ENCODE measurements at regions not wholly inside any gene's neighbourhood (a gene's known extent, or its start where the extent isn't known, plus 50 kb on each side); places are given as distances from the start of the nearest gene placed in this dataset.

- H3K36me3 Mint-ChIP-seq (ENCODE audit: low read depth) = peaks cover 8% of the 10 kb centered on the region; the same call in 1 of the 2 replicates
- no peak overlapping the region for H3K27ac Mint-ChIP-seq
- H3K9me3 Mint-ChIP-seq = no peaks in the 10 kb centered on the region
- H3K4me3 Mint-ChIP-seq = no peak overlapping the region
- H3K27me3 Mint-ChIP-seq (ENCODE audit: insufficient read depth) = no peaks in the 10 kb centered on the region
- DNase-seq = no peak
- no peaks in the 10 kb centered on the region for H3K4me1 Mint-ChIP-seq (ENCODE audit: low read depth)
- no peak for TF ChIP-seq CTCF (IDR thresholded peaks at IDR 0.05)
Measured at GRCh38 chr6:113258771-113259170, 598.4 kb upstream of the MARCKS start.

GRCh38 chr6:113271437-113271836, 585.7 kb upstream of the MARCKS start:
- no peaks in the 10 kb centered on the region for H3K27me3 Mint-ChIP-seq (ENCODE audit: insufficient read depth)
- no peak overlapping the region for H3K4me3 Mint-ChIP-seq

GRCh38 chr6:113276601-113277000, 580.5 kb upstream of the MARCKS start:
- Mint-ChIP-seq H3K9me3 (no peaks in the 10 kb centered on the region), H3K27me3 (ENCODE audit: insufficient read depth) (no peaks in the 10 kb centered on the region), H3K27ac (no peak overlapping the region), H3K4me1 (ENCODE audit: low read depth) (peaks cover 20% of the 10 kb centered on the region), H3K4me3 (no peak overlapping the region), H3K36me3 (ENCODE audit: low read depth) (no peaks in the 10 kb centered on the region)
- DNase-seq = no peak
- no peak for TF ChIP-seq CTCF (IDR thresholded peaks at IDR 0.05)

More at GRCh38 chr6:113271437-113271836, 585.7 kb upstream of the MARCKS start:
- no peak for DNase-seq
- no peak for TF ChIP-seq CTCF (IDR thresholded peaks at IDR 0.05)
- Mint-ChIP-seq H3K9me3 (peaks cover 40% of the 10 kb centered on the region), H3K4me1 (ENCODE audit: low read depth) (peaks cover 4% of the 10 kb centered on the region), H3K36me3 (ENCODE audit: low read depth) (peaks cover 42% of the 10 kb centered on the region), H3K27ac (no peak overlapping the region)

GRCh38 chr6:113277111-113277510, 580.0 kb upstream of the MARCKS start:
- H3K4me3 Mint-ChIP-seq = no peak overlapping the region
- no peak for DNase-seq
- TF ChIP-seq CTCF (IDR thresholded peaks at IDR 0.05) = no peak
- H3K27ac Mint-ChIP-seq = no peak overlapping the region
- no peaks in the 10 kb centered on the region for H3K36me3 Mint-ChIP-seq (ENCODE audit: low read depth)
- H3K27me3 Mint-ChIP-seq (ENCODE audit: insufficient read depth) = no peaks in the 10 kb centered on the region
- peaks cover 25% of the 10 kb centered on the region for H3K4me1 Mint-ChIP-seq (ENCODE audit: low read depth)
- H3K9me3 Mint-ChIP-seq = no peaks in the 10 kb centered on the region

- H3K9me3 Mint-ChIP-seq = peaks cover 4% of the 10 kb centered on the region
- peak overlapping the region; percentile 37; the same call in 1 of the 2 replicates for H3K27ac Mint-ChIP-seq
- DNase-seq = peak; percentile 37
- H3K4me3 Mint-ChIP-seq = no peak overlapping the region
- peaks cover 2% of the 10 kb centered on the region; the same call in 1 of the 2 replicates for H3K27me3 Mint-ChIP-seq (ENCODE audit: insufficient read depth)
- no peak for TF ChIP-seq CTCF (IDR thresholded peaks at IDR 0.05)
- H3K4me1 Mint-ChIP-seq (ENCODE audit: low read depth) = peaks cover 26% of the 10 kb centered on the region
- peaks cover 8% of the 10 kb centered on the region for H3K36me3 Mint-ChIP-seq (ENCODE audit: low read depth)
Measured at GRCh38 chr6:113281014-113281413, 576.1 kb upstream of the MARCKS start.

GRCh38 chr6:113281431-113281830, 575.7 kb upstream of the MARCKS start:
- peaks cover 12% of the 10 kb centered on the region for H3K36me3 Mint-ChIP-seq (ENCODE audit: low read depth)
- peaks cover 8% of the 10 kb centered on the region for H3K9me3 Mint-ChIP-seq
- H3K27ac Mint-ChIP-seq = peak overlapping the region; percentile 37; the same call in 1 of the 2 replicates
- TF ChIP-seq CTCF (IDR thresholded peaks at IDR 0.05) = no peak
- peaks cover 2% of the 10 kb centered on the region; the same call in 1 of the 2 replicates for H3K27me3 Mint-ChIP-seq (ENCODE audit: insufficient read depth)
- DNase-seq = no peak
- peak overlapping the region; percentile 19; the same call in 1 of the 2 replicates for H3K4me3 Mint-ChIP-seq
- H3K4me1 Mint-ChIP-seq (ENCODE audit: low read depth) = peaks cover 23% of the 10 kb centered on the region

Measured in HFFc6 (cell line).